ENCODE measurements at regions not wholly inside any gene's neighbourhood (a gene's known extent, or its start where the extent isn't known, plus 50 kb on each side); places are given as distances from the start of the nearest gene placed in this dataset.

- FAIRE-seq (no peak), DNase-seq (ENCODE audit: insufficient read length, low spot score) (no peak)
- no peak for TF ChIP-seq CTCF (IDR thresholded peaks at IDR 0.05; ENCODE audit: insufficient read depth, missing control alignments)
Measured at GRCh38 chr20:56173438-56173837, 75.1 kb upstream of the MC3R start.

GRCh38 chr20:56174416-56174815 lies 74.1 kb upstream of the MC3R start:
- FAIRE-seq (no peak), DNase-seq (ENCODE audit: insufficient read length, low spot score) (no peak)
- TF ChIP-seq CTCF (IDR thresholded peaks at IDR 0.05; ENCODE audit: insufficient read depth, missing control alignments), result no peak

GRCh38 chr20:56175884-56176283 lies 72.6 kb upstream of the MC3R start:
- no peak for FAIRE-seq
- no peak for DNase-seq (ENCODE audit: insufficient read length, low spot score)
- no peak for TF ChIP-seq CTCF (IDR thresholded peaks at IDR 0.05; ENCODE audit: insufficient read depth, missing control alignments)

- FAIRE-seq (no peak), DNase-seq (ENCODE audit: insufficient read length, low spot score) (no peak)
- no peak for TF ChIP-seq CTCF (IDR thresholded peaks at IDR 0.05; ENCODE audit: insufficient read depth, missing control alignments)
Measured at GRCh38 chr20:56178219-56178618, 70.3 kb upstream of the MC3R start.

- no peak for FAIRE-seq
- DNase-seq (ENCODE audit: insufficient read length, low spot score), result no peak
Measured at GRCh38 chr20:56179051-56179450, 69.5 kb upstream of the MC3R start.

GRCh38 chr20:56181583-56181982 lies 66.9 kb upstream of the MC3R start:
- DNase-seq (ENCODE audit: insufficient read length, low spot score) (no peak), FAIRE-seq (no peak)
- TF ChIP-seq CTCF (IDR thresholded peaks at IDR 0.05; ENCODE audit: insufficient read depth, missing control alignments), result no peak

More at GRCh38 chr20:56179051-56179450, 69.5 kb upstream of the MC3R start:
- no peak for TF ChIP-seq CTCF (IDR thresholded peaks at IDR 0.05; ENCODE audit: insufficient read depth, missing control alignments)

GRCh38 chr20:56187534-56188165 lies 60.9 kb upstream of the MC3R start:
- DNase-seq (ENCODE audit: insufficient read length, low spot score) (no peak), FAIRE-seq (no peak)
- TF ChIP-seq CTCF (IDR thresholded peaks at IDR 0.05; ENCODE audit: insufficient read depth, missing control alignments), result peak; percentile 28
